ENCODE measurements at regions not wholly inside any gene's neighbourhood (a gene's known extent, or its start where the extent isn't known, plus 50 kb on each side); places are given as distances from the start of the nearest gene placed in this dataset.

DNA sequence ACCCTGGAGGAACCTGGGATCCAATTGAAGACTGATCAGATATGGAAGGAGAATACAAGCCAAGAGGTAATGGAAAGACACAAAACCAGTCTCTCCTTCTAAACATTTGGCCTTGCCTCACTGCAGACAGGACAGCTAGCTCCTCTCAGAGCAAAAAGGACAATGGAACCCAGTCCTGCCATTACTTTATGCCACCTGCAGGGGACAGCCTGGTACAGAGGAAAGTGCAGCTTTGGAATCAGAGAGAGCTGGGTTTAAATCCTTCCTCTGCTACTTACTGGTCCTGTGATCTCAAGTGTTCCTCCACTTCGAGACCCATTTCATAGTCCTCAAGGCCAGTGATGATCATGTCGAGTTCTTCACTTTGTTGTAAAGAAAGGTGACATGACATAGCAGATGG, 159.4 kb upstream of the SMAD3 start:
- DNase-seq (ENCODE audit: low read depth) = no peak

DNA sequence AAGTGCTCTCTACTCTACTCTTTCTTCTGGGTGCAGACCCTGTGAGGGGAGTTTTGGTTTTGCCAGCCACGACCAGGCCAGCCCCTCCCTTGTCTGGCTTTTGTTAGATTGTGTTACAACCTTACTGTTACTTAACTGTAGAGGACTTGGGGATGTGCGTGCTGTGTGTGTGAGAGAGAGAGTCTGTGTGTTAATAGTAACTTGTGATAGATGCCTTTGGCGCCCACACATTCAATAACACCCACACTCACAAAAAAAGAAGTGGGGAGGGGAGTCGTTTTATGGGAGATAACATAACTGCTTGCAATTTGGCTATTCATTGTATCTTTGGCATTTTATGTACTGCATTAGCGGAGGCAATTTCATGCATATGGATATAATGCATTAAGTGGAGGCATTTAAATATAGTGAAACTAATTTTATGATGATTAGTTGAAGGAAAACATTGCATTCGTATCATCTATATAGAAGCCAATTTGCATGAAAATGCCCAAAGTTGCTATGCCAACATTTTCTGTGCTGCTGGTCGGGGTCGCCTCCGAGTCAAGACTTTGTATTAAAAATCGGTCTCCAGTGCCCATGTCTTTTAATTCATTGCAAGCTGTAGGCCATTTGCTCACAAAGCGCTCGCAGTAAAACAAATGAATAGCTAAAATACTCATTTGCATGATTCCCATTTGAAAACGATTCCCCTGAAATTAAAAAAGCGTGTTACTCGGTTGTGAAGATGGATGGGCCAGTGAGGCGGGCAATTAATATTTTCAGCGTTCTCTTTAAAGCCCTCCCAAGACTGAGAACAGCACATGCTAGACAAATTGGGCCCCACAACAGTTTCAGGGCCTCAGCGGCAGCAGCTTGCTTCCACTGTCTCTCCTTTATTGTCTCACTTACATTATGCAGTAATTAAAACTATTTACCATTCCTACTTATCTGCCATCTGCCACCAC, 158.5 kb upstream of the SMAD3 start:
- no peak for DNase-seq (ENCODE audit: low read depth)

DNA sequence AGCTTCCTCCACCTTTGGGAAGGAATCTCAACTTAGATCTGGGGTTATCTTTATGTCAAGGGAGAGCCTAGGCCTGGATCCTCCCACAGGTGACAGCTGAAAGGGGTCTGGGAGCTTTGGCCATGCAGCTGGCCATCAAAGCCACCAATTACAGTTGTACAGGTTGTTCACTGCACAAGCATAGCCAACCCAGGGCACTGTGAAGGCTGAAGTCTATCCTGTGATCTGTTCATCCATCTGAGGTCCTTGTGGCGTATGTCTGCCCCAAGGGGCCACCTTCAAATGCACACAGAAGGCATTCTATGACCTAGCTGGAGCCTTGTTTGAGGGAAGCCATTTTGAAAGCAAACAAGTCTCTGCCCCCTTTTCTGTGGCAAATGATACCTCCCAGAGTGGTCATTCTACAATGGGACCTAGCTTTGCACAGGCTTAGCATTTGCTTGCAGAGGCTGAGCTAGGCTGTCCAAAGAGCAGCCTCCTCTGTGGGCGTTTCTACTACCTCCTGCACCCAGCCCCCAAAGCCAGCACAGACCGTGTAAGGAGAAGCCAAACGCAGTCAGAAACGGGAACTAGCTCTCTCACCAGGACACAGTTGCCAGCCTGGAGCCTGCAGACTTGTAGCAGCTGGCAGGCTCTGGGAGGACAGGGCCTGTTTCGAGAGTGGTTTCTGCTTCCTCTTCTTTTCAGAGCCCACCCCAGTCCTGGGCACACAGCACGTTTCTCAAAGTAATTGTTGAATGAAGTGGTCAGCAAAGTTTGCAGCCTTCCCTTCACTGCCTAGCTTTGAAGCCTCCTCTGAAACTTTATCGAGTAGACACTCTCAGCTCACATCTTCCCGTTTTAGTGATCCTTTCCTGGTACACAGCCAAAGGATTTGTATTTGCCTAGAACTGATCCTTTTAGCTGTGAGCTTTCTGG, 157.3 kb upstream of the SMAD3 start:
- DNase-seq (ENCODE audit: low read depth) = no peak

DNA sequence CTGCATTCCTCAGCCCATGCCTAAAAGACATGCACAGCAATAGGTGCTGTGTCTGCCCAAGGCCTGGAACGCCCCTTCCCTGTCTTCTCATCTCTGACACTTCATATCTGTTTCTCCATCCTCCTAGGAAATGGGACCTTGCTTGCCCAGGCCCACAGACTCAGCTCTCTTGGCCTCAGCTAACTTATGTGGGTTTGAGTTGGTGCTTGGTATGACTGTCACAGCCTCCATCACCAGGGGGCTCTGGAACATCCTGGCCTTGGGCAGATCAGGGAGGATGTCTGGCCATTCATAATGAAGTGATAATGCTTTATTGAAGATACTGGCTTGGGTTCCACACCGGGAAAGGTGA, 156.7 kb upstream of the SMAD3 start:
- DNase-seq (ENCODE audit: low read depth) = no peak

GRCh38 chr15:66909381-66909890, 156.0 kb upstream of the SMAD3 start:
- DNase-seq (ENCODE audit: low read depth) = no peak

DNA sequence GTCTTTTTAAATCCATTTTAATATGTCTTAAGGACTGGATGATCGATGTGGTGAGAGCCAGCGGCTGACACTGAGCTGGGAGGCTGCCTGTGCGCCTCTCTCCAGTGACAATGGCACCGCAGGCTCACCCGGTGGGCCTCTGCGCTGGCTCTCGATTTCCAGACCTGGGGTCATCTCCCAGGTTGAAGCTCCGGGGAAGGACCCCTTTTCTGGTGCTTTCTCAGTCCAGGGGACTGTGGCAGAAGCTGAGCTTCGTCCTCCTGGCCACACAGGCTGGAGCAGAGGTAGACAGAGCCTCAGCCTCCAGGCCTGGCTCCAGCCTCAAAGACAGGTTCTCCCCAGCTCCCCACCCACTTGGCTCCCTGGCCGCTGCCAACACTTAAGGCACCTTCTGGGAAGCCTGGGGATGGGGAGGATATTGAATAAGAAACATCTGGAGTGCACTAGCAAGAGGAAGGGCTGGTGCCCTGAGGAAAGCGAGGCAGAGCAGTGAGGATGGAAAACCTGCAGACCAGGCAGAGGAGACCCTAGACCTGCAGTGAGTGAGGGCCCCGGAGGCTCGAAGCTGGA, 154.2 kb upstream of the SMAD3 start:
- no peak for DNase-seq (ENCODE audit: low read depth)

DNA sequence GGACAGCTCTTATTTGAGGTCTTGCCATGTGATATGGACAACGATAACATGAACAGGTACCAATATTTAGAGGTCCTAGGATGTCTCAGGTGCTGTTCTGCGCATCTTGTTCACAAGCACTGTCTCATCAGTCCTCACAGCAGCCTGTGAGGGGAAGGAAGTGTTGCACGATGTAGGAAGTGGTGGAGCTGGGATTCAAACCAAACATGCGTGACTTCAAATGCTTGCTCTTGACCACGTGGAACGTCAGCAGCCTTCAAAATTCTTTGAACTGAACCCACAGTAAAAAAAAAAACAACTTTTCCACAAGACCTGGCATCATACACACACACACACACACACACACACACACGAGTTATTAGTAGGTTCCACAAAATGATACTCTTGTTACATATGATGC, 153.4 kb upstream of the SMAD3 start:
- DNase-seq (ENCODE audit: low read depth) = no peak

- no peak for DNase-seq (ENCODE audit: low read depth)
Observed at GRCh38 chr15:66912441-66912840, 153.0 kb upstream of the SMAD3 start.

GRCh38 chr15:66917904-66918448, 147.4 kb upstream of the SMAD3 start:
- no peak for DNase-seq (ENCODE audit: low read depth)

DNA sequence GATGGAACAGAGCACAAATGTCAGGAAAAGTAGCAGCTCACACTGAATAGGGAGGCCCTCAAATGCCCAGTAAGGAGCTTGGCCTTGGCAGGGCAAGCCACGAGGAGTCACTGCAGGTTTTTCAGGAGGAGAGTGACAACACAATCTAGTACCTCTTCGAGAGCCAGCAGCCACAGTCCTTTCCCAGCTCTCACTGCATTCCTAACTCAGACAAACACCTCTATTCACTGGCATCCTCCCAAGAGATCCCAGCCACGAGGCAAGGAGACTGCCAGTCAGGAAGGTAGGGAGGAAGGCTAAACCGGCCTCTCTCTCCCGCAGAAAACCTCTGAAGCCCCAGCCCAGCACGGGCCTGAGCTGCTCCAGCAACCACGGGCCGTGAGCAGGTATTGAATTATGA, 146.0 kb upstream of the SMAD3 start:
- no peak for DNase-seq (ENCODE audit: low read depth)

DNA sequence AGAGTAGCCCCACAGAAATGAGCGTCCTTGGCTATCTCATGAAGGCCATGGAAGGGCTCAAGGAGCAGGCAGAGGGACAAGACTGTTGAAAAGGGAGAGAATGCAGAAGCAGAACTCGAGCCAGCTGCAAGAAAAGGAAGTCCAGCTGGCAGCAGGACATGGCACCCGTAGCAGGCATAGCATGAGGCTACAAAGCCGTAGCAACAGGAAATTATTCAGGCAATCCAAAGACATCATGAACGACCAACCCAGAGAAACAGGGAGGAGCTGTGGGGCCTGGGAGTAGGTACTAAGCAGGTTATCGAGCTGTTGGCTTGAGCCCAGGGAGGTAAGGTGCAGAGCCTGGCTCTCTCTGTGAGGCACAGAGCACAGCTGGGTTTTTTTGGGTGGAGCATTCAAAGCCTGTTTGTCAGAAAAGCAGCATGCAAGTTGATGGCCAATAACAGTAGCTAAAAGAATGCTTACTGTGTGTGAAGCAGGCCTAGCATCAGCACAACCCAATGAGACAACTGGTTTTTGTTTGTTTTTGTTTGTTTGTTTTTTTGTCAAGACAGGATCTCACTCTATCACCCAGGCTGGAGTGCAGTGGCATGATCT, 144.0 kb upstream of the SMAD3 start:
- no peak for DNase-seq (ENCODE audit: low read depth)

DNA sequence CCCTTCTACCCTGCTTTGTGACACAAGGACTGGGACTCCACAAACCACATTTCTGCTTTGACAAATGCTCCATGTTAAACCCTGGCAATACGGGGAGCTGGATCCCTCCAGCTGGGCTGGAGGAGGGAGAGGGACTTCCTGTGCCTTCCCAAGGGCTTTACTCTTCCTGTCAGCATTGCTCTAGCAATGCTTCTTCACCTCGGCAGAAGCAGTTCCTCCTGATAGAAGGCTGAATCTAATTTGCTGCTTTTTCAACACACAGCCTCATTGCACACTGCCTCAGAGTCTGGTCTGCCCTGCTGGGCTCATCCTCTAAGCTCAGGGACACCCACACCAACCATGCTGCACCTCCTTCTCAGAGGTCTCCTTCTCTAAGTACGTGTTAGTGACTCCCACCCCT, 142.8 kb upstream of the SMAD3 start:
- DNase-seq (ENCODE audit: low read depth) = no peak

GRCh38 chr15:66923438-66923881, 141.9 kb upstream of the SMAD3 start:
- peak; percentile 55 for DNase-seq (ENCODE audit: low read depth)

- no peak for DNase-seq (ENCODE audit: low read depth)
Observed at GRCh38 chr15:66924889-66925288, 140.5 kb upstream of the SMAD3 start.

- DNase-seq (ENCODE audit: low read depth) = no peak
Observed at GRCh38 chr15:66925721-66926120, 139.7 kb upstream of the SMAD3 start.

GRCh38 chr15:66927201-66928077, 138.0 kb upstream of the SMAD3 start:
- DNase-seq (ENCODE audit: low read depth) = no peak

- DNase-seq (ENCODE audit: low read depth) = no peak
Observed at GRCh38 chr15:66928101-66928500, 137.3 kb upstream of the SMAD3 start.

DNA sequence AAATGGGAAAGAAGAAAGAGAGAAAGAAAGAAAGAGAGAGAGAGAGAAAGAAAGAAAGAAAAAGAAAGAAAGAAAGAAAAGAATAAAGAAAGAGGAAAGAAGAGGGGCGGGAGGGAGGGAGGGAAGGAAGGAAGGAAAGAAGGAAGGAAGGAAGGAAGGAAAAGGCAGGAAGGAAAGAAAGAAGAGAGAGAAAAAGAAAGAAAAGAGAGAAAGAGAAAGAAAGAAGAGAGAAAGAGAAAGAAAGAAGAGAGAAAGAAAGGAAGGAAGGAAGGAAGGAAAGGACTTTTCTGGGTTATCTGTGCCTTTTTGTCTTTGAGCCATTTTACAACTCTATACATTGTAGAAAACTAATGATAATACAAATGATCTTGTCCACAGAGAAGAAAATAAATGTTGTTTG, 136.6 kb upstream of the SMAD3 start:
- DNase-seq (ENCODE audit: low read depth) = no peak

GRCh38 chr15:66929843-66930402, 135.5 kb upstream of the SMAD3 start:
- DNase-seq (ENCODE audit: low read depth) = no peak

All from ELR (cell line).